Stimulated activated CD8-positive, alpha-beta memory T cell treated with anti-CD3 and anti-CD28 coated beads, Interleukin-15, amount 100 ng/mL, for 48 hours (primary cell): ENCODE measurements at regions not wholly inside any gene's neighbourhood (a gene's known extent, or its start where the extent isn't known, plus 50 kb on each side); places are given as distances from the start of the nearest gene placed in this dataset.

Source experiments
- DNase-seq, 2 donors: peaks; one replicate each; pipeline ENCODE4 v3.0.0-alpha.2; 2020; ENCODE audit warnings: low read depth in 2 of 2

GRCh38 chr1:185581020-185581419 lies 153.2 kb upstream of the HMCN1 start:
- DNase-seq, result no peak

DNA sequence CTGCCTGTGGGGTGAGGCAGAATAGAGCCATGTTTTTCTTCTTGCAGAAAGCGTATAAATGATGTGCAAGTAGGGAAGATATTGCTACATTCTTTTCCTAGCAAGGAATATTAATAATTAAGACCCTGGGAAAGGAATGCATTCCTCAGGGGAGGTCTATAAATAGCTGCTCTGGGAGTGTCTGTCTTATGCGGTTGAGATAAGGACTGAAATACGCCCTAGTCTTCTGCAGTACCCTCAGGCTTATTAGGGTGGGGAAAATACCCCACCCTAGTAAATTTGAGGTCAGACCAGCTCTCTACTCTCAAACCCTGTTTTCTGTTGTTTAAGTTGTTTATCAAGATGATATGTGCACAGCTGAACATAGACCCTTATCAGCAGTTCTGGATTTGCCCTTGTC lies 155.9 kb upstream of the HMCN1 start:
- no peak for DNase-seq

DNA sequence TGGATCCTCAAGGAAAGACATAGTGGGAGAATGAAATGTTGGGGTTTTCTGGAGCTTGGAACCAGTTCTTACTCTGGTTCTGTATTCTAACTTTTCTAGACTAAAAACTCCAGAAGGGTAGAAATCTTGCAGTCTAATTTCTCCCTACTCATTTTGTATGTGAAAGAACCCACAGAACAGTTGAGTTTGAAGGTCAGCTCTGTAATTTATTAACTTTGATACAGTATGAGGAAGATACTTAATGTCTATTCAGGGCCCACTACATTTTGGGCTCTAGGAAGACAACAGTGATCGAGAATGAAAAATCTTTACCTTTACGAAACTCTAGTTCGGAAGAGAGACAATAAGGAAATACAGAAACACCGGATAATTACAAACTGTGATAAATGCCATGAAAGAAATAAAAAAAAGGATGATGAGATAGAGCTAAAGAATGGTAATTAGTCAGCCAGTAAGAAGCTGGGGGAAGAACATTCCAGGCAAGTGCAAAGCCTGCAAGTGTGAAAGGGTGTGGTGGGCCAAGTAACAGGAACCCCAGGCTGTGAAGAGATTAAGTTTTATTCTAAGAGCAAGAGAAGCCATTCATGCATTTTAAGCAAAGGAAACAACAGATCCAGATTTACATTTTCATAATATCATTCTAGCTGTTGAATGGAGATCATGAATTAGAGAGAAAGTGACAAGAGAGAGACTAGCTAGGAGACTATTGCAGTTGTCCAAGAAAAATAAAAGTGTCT lies 159.9 kb upstream of the HMCN1 start:
- DNase-seq, result no peak

DNA sequence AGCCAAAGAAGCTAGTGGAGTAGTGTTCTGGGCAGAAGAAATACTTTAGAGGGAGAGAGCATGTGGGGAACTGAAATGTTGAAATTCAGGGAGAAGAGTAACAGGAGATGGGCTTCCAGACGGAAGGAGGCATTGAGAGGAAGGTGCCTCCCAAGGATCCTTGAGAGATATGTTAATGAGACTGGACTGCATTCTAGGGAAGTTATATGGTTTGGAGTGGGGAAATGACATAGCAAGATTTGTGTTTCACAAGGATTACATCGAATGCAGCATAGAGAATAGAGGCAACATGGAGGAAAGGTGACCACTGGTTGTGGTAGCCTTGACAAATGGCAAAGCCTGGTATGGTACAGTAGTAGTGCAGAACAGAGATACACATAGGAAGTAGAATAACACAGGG lies 160.5 kb upstream of the HMCN1 start:
- DNase-seq, result no peak

GRCh38 chr1:185573162-185573561 lies 161.0 kb upstream of the HMCN1 start:
- no peak for DNase-seq

- no peak for DNase-seq
These were observed 163.2 kb upstream of the HMCN1 start for GRCh38 chr1:185570962-185571361.

DNA sequence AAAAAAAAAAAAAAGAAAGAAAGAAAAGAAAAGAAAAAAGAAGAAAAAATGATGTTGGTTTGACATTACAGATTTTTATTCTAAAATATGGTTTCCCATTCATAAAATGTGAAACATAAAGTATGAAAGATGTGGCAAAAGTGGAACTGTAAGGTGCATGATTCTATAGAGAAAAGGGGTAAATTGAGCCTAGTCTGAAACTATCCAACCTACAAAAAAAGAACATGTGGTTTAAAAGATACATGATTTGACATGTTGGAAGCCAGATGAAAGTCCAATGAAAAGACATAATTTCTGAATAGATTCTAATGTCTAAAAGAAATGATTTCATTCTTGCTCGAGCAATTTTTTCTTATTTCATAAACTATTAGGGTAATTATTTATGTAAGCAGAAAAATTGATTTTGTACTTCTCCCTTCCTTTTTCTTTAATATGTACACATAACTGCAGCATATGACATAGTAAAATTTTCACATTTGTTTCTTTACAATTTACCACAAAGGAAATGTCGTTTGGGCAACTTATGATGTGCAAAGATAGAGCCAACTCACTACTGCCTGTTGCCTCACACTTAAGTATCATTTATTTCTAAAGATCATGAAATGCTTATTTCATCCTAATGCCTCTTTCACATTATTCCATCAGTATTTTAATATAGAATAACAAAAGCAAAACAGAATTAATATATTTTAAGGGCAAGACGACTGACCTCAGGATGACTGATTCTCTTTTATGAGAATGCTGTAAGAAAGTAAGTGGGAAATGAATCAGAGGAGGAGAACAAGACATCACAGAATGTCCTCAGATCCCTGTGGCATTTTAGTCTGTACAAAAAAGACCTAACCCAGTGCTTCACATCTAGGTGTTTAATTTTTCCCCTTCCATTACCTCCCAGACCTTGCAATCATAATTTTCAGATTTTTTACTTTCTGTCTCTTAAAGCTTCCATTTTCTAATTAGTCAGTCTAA lies 165.8 kb upstream of the HMCN1 start:
- DNase-seq, result no peak

DNA sequence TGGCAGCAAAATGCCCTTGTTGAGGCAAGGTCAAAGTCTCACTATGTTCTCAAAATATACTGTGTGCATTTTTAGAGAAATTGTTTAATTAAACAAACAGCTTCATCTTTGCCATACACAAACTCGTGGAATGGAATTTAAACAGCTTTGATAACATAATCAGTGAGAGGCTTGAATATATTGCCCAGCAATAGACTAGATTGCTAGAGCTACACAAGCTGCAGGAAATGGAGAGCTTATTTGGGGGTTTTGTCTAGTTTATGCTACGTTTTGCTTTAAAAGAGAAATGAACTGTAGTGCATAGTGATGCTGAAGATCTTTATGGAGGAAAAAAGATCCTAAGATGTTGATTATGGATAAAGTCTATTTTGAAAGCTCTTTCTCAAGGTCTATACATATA lies 166.8 kb upstream of the HMCN1 start:
- DNase-seq, result no peak

DNA sequence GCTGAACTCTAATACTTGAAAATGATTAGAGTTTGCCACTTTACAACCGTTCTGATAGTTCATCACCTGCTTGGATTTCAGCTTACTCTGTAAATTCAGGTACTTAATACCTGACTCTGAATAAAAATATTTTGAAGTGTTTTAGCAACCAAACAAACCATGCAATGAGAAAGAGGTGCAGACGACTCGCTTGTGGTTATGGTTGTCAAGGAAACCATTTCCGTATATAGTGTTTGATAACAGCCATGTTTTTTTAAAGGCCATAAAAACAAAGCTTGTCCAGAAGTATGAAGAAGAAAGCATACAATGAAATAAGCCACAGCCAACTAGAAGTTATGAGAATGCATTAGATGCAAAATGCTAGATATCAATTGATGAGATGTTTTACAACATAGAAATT lies 167.2 kb upstream of the HMCN1 start:
- peak in 1 of 2 donors; percentile 30 for DNase-seq

- DNase-seq, result no peak
These were observed 168.9 kb upstream of the HMCN1 start for GRCh38 chr1:185565302-185565701.

GRCh38 chr1:185564816-185565215 lies 169.4 kb upstream of the HMCN1 start:
- DNase-seq, result no peak

GRCh38 chr1:185562461-185563359 lies 171.5 kb upstream of the HMCN1 start:
- no peak for DNase-seq

DNA sequence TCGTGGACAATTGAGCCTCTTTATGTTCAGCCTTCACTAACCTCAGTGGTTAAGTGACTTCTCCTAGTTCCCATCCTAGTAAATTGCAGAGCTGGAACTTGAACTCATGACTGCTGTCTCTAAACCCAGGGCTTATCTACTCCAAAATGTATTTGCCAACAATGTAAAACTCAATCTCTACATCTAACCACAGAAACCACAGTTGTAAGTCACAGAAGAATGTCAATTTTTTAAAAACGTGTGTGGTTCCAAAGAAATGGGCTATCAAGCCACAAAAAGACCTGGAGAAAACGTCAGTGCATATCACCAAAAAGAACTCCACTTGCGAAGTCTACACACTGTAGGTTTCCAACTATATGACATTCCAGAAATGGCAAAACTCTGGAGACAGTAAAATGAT lies 172.6 kb upstream of the HMCN1 start:
- DNase-seq, result no peak

GRCh38 chr1:185560760-185561159 lies 173.4 kb upstream of the HMCN1 start:
- no peak for DNase-seq

DNA sequence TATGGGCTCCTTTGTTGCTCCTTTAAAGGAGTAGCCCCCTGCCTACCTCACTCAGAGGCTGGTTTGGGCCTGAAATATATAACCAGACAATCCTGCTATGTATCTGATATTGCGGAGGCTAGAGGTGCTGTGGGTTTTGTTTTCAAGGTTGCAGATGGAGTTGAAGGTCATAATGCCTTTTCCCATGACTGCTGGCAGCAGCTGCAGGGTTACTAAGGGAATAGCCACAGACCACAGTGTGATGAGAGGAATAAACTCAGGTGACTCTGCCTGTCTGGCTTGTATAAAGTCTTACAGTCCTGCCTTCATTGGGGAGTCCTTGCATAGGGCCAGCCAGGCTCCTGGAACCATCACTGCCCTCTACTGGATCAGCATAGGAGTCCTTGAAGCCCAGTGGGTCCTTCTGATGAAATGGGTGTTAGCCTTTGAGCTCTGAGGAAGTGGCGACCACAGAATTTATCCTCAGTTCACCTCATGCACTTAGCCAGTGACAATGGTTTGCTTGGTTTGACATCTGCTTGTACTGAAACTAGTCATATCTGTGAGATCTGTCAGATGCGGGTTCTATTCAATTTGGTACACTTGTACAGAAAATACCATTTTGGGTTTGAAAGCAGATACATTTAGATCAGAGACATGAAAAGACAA lies 174.4 kb upstream of the HMCN1 start:
- peak; percentile 53 to 64 for DNase-seq

- DNase-seq, result no peak
These were observed 175.0 kb upstream of the HMCN1 start for GRCh38 chr1:185559151-185559550.

GRCh38 chr1:185556561-185556960 lies 177.6 kb upstream of the HMCN1 start:
- no peak for DNase-seq

DNA sequence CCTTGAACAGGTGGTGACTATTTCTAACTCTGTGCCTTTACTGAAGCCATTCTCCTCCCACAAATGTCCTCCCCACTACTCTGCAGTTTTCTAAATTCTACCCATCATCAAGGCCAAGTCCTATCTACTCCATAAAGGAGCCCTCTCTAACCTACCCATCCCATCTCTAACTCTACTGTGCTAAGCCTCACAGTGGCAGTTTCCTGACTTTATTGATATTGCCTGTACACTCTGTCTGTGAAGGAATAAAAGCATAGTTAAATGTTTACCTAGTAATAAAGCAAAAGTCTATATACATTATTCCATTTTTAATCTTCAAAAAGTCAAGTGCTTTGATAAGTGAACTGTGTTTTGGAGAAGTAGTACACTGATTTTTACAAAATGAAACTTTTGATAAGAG lies 178.4 kb upstream of the HMCN1 start:
- DNase-seq, result no peak

DNA sequence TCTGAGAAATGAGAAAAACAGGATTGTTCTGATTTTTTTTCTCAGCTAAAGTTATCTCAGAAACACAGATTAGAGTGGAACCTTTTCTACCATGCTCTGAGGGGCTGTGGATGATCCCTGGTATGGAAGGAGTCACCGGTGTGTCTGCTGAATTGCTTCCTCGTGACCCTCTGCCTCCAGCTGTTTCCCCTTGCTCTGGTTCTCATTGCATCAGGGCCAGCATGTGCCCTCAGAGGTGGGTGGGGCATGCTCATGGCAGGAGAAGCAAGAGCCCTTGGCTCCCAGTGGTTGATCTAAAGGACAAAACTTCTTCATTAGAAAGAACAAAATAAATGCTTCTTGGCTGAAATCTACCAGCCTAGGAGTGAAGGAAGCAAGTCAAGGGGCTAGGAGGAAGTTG lies 183.2 kb upstream of the HMCN1 start:
- DNase-seq, result no peak

DNA sequence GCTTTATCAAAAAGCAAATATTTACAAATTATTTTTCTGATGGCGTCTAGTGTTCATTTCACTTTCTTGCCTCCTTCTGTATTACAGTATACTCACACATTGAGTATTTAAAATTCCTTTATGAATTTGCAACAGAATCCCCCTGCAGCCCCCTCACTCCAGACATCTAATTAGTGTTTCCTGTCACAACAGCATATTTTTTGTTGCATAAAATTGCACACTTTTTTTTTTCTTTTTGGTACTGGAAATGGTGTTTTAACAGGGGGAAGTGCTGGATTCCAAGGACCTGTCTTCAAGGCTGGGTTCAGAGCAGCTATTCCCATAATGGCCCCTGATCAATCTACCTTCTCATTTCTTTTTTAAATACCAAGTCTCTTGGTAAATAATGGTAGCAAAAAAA lies 184.3 kb upstream of the HMCN1 start:
- no peak for DNase-seq

- DNase-seq, result no peak
These were observed 188.2 kb upstream of the HMCN1 start for GRCh38 chr1:185546029-185546428.
